Stimulated activated CD8-positive, alpha-beta memory T cell treated with anti-CD3 and anti-CD28 coated beads, Interleukin-4, amount 100 ng/mL, for 48 hours (primary cell): ENCODE measurements at regions not wholly inside any gene's neighbourhood (a gene's known extent, or its start where the extent isn't known, plus 50 kb on each side); places are given as distances from the start of the nearest gene placed in this dataset.
"Not testable (repeated sequence)": the region's sequence is repeated elsewhere in the genome, so short reads cannot be mapped to it uniquely, and the experiment has no call there.

ENCODE experiments used
- DNase-seq: peaks from one replicate; pipeline ENCODE4 v3.0.0-alpha.2; 2020

DNA sequence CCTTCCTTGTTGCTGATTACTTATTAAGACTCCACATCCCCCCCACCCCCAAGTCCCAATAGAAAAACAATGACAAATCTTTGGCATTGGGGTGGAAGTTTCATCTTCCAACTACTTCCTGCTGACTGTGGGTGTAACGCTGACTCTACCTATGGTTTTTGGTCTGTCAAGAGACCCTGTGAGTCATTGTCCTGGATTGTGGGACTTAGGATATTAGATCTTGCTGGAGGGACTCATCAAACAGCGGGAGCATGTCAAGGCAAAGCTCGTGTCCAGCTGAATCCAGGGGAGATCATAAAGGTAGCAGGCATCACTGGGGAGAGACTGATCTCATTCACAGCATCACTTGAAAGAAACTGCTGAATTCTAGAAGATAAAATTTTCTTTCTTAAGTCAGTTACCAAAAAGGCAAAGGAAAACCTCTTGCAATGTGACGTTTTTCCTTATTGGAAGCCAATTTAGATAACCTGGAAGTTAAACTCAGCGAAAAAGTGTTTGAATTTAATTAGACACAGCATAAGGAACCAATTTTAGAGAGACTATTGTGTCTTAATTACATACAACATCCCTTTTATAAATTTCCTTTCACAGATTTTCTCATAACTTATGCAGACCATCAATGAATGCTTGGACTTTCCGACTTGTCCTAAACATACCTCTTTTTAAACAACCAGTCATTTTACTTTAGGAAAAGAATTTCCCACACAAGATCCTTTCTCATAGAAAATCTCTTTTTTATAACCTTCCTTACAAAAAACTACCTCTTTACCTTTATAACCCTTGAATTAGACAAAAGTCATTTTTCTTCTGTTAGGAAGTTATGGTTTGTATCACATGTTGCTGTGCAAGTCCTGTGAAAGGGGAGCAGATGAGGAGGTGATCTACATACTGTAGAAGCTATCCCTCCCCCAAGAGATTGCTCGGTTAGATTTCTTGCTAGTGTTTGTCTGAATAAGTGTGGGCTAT, 94.6 kb upstream of the SCAF11 start:
- no peak for DNase-seq

- DNase-seq, result no peak
These were observed 92.3 kb upstream of the SCAF11 start for GRCh38 chr12:46082490-46083200.

- DNase-seq, result no peak
These were observed 82.9 kb upstream of the SCAF11 start for GRCh38 chr12:46073321-46073720.

DNA sequence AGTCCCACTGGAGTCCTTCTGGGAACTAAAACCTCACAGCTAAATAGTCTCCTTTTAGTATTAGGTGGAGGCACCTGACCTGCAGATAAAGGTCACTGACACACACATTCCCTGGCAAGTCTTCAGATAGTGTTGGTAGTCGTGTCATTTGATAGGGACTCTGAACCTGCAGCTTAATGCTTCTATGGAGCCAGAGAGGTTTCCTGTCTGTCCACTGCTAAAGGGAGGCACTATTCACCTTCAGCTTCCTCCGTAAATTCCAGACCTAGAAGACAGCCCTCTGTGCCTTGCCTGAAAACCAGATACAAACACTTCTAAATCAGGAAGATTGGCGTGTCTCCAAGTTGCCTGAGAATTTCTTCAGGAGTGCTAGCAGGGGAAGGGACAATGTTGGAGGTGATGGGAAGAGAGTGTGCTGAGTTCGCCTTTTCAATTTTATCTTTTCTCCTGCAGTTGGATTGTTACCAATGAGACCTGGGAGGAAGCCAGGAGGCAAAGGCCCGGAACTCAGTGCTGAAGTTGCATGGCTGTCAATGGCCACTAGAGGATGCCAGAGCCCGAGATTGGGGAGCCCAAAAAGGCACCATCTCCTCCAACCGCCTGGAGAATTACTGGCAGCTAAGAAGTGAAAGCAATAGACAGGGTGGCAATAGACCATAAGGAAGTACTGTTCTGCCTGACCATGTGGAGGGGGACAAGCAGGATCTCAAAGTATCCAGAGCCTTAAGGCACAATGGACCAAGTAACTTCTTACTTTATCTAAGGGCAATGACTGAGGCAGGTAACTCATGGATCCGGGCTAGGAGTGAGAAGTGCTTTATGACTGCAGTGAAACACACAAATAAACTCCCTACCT, 81.6 kb upstream of the SCAF11 start:
- DNase-seq, result peak; percentile 78

- no peak for DNase-seq
These were observed 81.0 kb upstream of the SCAF11 start for GRCh38 chr12:46071335-46071734.

DNA sequence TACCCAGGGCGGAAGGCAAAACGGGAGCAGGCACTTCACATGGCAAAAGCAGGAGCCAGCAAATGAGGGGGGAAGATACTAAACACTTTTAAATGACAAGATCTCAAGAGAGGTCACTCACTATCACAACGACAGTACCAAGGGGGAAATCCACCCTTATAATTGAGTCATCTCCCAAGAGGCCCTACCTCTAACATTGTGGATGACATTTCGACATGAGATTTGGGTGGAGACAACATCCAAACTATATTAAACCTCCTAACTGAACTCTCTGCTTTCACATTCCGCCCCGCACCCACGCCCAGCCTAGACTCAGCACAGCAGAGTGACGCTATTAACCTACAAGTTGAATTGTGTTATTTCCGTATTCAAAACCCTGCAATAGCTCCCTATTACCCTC, 76.7 kb upstream of the SCAF11 start:
- no peak for DNase-seq

DNA sequence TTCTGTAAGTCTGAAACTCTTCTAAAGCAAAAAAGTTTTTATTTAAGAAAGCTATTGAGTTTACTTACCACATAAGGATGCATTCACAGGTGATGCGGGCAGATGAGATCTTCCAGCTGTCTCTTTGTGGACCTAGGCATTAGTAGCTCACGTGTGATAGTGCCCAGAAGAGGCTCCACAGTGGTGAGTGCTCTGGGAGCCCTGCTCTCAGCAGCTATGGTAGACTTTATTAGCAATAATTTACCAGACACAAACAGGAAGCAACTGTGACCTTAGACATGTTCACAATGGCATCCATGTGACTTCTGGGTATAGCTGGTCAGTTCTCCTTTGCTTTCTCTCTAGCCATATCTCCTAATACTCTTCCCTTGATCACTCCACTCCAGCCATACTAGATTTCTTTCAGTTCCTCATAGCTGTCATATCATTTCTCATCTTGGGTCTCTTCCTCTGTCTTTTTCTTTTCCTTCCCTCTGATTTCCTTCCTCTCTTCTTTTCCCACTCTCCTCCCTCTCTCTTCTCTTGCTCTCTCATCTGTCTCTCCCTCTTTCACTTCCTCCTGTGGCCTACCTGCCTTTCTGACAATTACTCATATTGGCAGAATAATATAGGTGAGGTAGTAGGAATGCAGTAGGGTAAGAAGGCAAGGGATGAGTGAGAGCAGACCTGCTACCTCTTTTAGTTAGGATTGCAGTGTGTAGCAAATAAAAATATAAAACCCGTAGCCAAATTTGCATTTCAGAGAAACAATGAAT, 75.2 kb upstream of the SCAF11 start:
- DNase-seq, result no peak

DNA sequence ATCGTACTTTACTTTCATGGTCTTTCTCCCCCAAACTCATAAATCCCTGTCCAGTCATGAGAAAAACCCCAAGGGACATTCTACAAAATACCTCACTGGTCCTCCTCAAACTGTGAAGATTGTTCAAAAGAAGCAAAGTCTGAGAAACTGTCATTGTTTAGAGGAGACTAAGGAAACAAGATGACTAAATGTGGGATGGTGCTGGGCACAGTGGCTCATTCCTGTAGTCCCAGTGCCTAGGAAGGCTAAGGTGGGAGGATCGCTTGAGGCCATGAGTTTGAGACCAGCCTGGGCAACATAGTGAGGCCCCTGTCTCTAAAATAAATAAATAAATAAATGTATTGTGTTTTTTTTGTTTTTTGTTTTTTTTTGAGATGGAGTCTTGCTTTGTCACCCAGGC, 74.2 kb upstream of the SCAF11 start:
- no peak for DNase-seq

DNA sequence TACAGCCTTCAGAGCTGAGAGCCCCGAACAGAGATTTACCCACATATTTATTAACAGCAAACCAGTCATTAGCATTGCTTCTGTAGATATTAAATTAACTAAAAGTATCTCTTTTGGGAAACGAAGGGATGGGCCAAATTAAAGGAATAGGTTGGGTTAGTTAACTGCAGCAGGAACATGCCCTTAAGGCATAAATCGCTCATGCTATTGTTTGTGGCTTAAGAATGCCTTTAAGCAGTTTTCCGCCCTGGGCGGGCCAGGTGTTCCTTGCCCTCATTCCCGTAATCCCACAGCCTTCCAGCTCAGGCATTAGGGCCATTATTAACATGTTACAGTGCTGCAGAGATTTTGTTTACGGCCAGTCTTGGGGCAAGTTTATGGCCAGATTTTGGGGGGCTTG, 68.3 kb upstream of the SCAF11 start:
- not testable (repeated sequence) for DNase-seq

GRCh38 chr12:46050805-46051204, 60.4 kb upstream of the SCAF11 start:
- no peak for DNase-seq

- no peak for DNase-seq
These were observed 59.3 kb upstream of the SCAF11 start for GRCh38 chr12:46049665-46050064.

DNA sequence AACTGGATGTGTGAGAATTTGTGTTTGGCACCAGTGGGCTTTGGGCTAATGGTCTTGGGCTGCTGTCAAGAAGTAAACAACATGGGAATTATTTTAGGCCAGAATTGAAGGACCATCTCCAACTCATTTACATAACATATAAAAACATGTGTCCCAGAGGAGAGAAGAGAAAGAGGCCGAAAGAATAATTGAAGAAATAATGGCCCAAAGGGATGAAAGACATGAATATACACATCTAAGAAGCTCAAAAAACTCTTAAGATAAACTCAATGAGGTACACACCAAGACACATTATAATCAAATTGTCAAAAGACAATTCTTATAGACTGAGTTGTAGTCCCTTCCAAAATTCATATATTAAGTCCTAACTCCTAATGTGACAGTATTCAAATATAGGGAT, 56.1 kb upstream of the SCAF11 start:
- no peak for DNase-seq

DNA sequence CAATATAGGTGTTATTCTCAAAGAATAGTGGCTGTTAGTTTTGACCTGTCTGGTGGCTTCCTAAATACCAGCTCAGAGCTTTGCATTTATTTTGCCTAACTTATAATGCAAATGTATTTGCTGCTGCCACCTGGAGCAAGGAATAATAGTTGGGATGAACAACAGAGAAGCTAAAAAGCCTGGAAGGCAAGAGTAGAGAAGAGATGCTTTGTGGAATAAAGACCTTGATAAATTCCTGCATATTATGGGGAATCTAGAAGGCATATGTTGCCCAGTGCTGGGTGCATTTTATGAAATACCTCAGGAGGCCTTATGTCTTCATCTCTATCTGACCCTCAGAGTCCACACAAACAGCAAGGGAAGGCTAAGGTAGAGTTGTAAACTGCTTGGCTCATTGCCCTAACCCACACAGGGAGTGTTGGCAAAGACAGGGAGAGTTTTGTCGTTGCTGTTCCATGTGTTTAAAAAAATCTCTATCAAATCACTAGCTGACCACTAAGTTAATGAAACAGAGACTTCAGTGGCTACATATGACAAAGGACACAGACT, 53.7 kb upstream of the SCAF11 start:
- no peak for DNase-seq
